Left lung (tissue), 4 donors: ENCODE measurements at regions not wholly inside any gene's neighbourhood (a gene's known extent, or its start where the extent isn't known, plus 50 kb on each side); places are given as distances from the start of the nearest gene placed in this dataset.

Source experiments
- ATAC-seq: fragments of 200-7000 bp; cut with Tn5 transposase; one replicate; pipeline ENCODE4 v1.9.1; 2020; ENCODE audit warnings: moderate library complexity
- DNase-seq, 4 donors: peaks; one replicate each; pipeline ENCODE4 v3.0.0-alpha.2; 2013 to 2020
- H3K27ac ChIP-seq, 2 donors: fragments of 200-600 bp; sonication (generic) in 1 of 2; one replicate each; pipeline versions ENCODE4 v1.5.0 to v1.8.0; 2020 to 2021
- H3K27me3 ChIP-seq, 2 donors: fragments of 200-600 bp; sonication (generic) in 1 of 2; one replicate each; pipeline versions ENCODE4 v1.5.0 to v1.8.0; 2020 to 2021
- H3K36me3 ChIP-seq, 2 donors: fragments of 200-600 bp; sonication (generic) in 1 of 2; one replicate each; pipeline versions ENCODE4 v1.5.0 to v1.8.0; 2020 to 2021
- H3K4me1 ChIP-seq, 2 donors: fragments of 200-600 bp; one replicate each; pipeline ENCODE4 v1.8.0; 2021
- H3K4me3 ChIP-seq, 2 donors: fragments of 200-600 bp; sonication (generic) in 1 of 2; one replicate each; pipeline versions ENCODE4 v1.5.0 to v1.8.0; 2020 to 2021; ENCODE audit warnings: mild to moderate bottlenecking in 1 of 2
- H3K9me3 ChIP-seq, 2 donors: fragments of 200-600 bp; sonication (generic) in 1 of 2; one replicate each; pipeline versions ENCODE4 v1.5.0 to v1.8.0; 2020 to 2021
- intact Hi-C, 2 donors: fragments of 100-400 bp; cut with DNase I; formaldehyde crosslinking; loops; one replicate each; pipeline versions ENCODE4 v1.11.2 to v1.14.2; 2022
- TF ChIP-seq, protein P1 (sequence below), 2 donors: fragments of 200-600 bp; sonication (generic) in 1 of 2; IDR thresholded peaks; one replicate each; pipeline versions ENCODE4 v1.5.0 to v1.8.0; 2021; ENCODE audit warnings: antibody characterized with exemption in 2 of 2
- donor health status: DM: no; HTN: yes; CAD: no.
- donor health status: DM: no; HTN: no; CAD: no.

GRCh38 chr12:65764325-65764724, 60.0 kb upstream of the HMGA2 start:
- Histone ChIP-seq H3K27me3 (peaks cover 0 to 6% of the 10 kb centered on the region in 2 donors), H3K36me3 (no peaks in the 10 kb centered on the region), H3K27ac (no peak overlapping the region), H3K4me1 (no peaks in the 10 kb centered on the region), H3K4me3 (no peak overlapping the region), H3K9me3 (no peaks in the 10 kb centered on the region)
- no peak for DNase-seq
- intact Hi-C loops: no loop called here
- no peak for ATAC-seq
- TF ChIP-seq, protein P1, sequence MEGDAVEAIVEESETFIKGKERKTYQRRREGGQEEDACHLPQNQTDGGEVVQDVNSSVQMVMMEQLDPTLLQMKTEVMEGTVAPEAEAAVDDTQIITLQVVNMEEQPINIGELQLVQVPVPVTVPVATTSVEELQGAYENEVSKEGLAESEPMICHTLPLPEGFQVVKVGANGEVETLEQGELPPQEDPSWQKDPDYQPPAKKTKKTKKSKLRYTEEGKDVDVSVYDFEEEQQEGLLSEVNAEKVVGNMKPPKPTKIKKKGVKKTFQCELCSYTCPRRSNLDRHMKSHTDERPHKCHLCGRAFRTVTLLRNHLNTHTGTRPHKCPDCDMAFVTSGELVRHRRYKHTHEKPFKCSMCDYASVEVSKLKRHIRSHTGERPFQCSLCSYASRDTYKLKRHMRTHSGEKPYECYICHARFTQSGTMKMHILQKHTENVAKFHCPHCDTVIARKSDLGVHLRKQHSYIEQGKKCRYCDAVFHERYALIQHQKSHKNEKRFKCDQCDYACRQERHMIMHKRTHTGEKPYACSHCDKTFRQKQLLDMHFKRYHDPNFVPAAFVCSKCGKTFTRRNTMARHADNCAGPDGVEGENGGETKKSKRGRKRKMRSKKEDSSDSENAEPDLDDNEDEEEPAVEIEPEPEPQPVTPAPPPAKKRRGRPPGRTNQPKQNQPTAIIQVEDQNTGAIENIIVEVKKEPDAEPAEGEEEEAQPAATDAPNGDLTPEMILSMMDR (IDR thresholded peaks at IDR 0.05): no peak

- DNase-seq (no peak), ATAC-seq (no peak)
- intact Hi-C loops: no loop called here
- no peaks in the 10 kb centered on the region for H3K4me1 ChIP-seq
- H3K27me3 ChIP-seq: peaks cover 0 to 17% of the 10 kb centered on the region in 2 donors
- no peak overlapping the region for H3K4me3 ChIP-seq
- H3K27ac ChIP-seq: no peak overlapping the region
- H3K9me3 ChIP-seq: no peaks in the 10 kb centered on the region
- no peaks in the 10 kb centered on the region for H3K36me3 ChIP-seq
- TF ChIP-seq, protein P1 (IDR thresholded peaks at IDR 0.05): no peak
Measured at GRCh38 chr12:65765436-65765813, 58.9 kb upstream of the HMGA2 start.

DNA sequence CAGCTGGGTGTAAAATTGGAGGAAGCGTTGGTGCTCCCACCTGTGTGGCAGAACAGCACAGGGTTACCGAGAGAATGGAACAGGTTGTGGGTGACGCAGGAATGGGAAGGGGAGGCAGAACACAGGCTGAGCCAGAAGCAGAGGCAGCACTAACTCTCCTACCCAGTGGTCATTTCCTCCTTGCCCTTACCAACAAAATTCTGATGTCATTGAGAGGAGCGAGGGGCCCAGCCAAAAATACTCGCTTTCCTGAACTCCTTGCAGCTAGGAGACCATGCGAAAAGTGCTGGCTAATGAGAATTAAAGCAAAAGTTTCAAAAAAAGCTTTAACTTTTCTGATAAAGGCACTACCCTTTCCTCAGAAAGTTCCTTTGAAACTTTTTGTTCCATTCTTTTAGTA, 54.4 kb upstream of the HMGA2 start:
- intact Hi-C loops: no loop called here
- no peak overlapping the region for H3K27ac ChIP-seq
- peaks cover 0 to 23% of the 10 kb centered on the region in 2 donors for H3K27me3 ChIP-seq
- TF ChIP-seq, protein P1 (IDR thresholded peaks at IDR 0.05): no peak
- no peak for DNase-seq
- H3K36me3 ChIP-seq: no peaks in the 10 kb centered on the region
- H3K9me3 ChIP-seq: no peaks in the 10 kb centered on the region
- ATAC-seq: no peak
- no peaks in the 10 kb centered on the region for H3K4me1 ChIP-seq
- no peak overlapping the region for H3K4me3 ChIP-seq
